GM21526 (cell line): ENCODE measurements at regions not wholly inside any gene's neighbourhood (a gene's known extent, or its start where the extent isn't known, plus 50 kb on each side); places are given as distances from the start of the nearest gene placed in this dataset.

Experiments used
- ATAC-seq: cut with Tn5 transposase; IDR thresholded peaks from one replicate; pipeline ENCODE4 v1.9.1; 2021; ENCODE audit warnings: moderate library complexity; ENCODE audit not compliant: unreplicated experiment, low FRiP score

- ATAC-seq, result no peak
Measured at GRCh38 chr5:57618767-57619381, 136.3 kb upstream of the ACTBL2 start.

- ATAC-seq, result no peak
Measured at GRCh38 chr5:57613741-57614140, 131.1 kb upstream of the ACTBL2 start.

- no peak for ATAC-seq
Measured at GRCh38 chr5:57611177-57611576, 128.6 kb upstream of the ACTBL2 start.

GRCh38 chr5:57608542-57608941, 125.9 kb upstream of the ACTBL2 start:
- ATAC-seq, result no peak

GRCh38 chr5:57601996-57602395, 119.4 kb upstream of the ACTBL2 start:
- no peak for ATAC-seq

- no peak for ATAC-seq
Measured at GRCh38 chr5:57600321-57600720, 117.7 kb upstream of the ACTBL2 start.

GRCh38 chr5:57598756-57599155, 116.1 kb upstream of the ACTBL2 start:
- ATAC-seq, result no peak

GRCh38 chr5:57598097-57598496, 115.5 kb upstream of the ACTBL2 start:
- no peak for ATAC-seq

- no peak for ATAC-seq
Measured at GRCh38 chr5:57595523-57595991, 112.9 kb upstream of the ACTBL2 start.

- no peak for ATAC-seq
Measured at GRCh38 chr5:57594436-57594835, 111.8 kb upstream of the ACTBL2 start.

GRCh38 chr5:57592236-57592635, 109.6 kb upstream of the ACTBL2 start:
- ATAC-seq, result no peak

- no peak for ATAC-seq
Measured at GRCh38 chr5:57586649-57587048, 104.0 kb upstream of the ACTBL2 start.

- no peak for ATAC-seq
Measured at GRCh38 chr5:57582578-57583070, 100.0 kb upstream of the ACTBL2 start.

- no peak for ATAC-seq
Measured at GRCh38 chr5:57581772-57582171, 99.2 kb upstream of the ACTBL2 start.

- no peak for ATAC-seq
Measured at GRCh38 chr5:57581222-57581621, 98.6 kb upstream of the ACTBL2 start.

- no peak for ATAC-seq
Measured at GRCh38 chr5:57577432-57578175, 95.0 kb upstream of the ACTBL2 start.

GRCh38 chr5:57576317-57576716, 93.7 kb upstream of the ACTBL2 start:
- no peak for ATAC-seq

- no peak for ATAC-seq
Measured at GRCh38 chr5:57575839-57576238, 93.2 kb upstream of the ACTBL2 start.

GRCh38 chr5:57572461-57572860, 89.8 kb upstream of the ACTBL2 start:
- ATAC-seq, result no peak

- ATAC-seq, result no peak
Measured at GRCh38 chr5:57569601-57570000, 87.0 kb upstream of the ACTBL2 start.

- no peak for ATAC-seq
Measured at GRCh38 chr5:57568136-57568535, 85.5 kb upstream of the ACTBL2 start.

GRCh38 chr5:57566914-57567313, 84.3 kb upstream of the ACTBL2 start:
- no peak for ATAC-seq
